Anterior cingulate cortex (tissue), 58 donors: ENCODE measurements at regions not wholly inside any gene's neighbourhood (a gene's known extent, or its start where the extent isn't known, plus 50 kb on each side); places are given as distances from the start of the nearest gene placed in this dataset.

Experiments used
- DNase-seq, 58 donors: peaks; one replicate each; lab custom pipeline; 2025; lab: John Stamatoyannopoulos, UW

DNA sequence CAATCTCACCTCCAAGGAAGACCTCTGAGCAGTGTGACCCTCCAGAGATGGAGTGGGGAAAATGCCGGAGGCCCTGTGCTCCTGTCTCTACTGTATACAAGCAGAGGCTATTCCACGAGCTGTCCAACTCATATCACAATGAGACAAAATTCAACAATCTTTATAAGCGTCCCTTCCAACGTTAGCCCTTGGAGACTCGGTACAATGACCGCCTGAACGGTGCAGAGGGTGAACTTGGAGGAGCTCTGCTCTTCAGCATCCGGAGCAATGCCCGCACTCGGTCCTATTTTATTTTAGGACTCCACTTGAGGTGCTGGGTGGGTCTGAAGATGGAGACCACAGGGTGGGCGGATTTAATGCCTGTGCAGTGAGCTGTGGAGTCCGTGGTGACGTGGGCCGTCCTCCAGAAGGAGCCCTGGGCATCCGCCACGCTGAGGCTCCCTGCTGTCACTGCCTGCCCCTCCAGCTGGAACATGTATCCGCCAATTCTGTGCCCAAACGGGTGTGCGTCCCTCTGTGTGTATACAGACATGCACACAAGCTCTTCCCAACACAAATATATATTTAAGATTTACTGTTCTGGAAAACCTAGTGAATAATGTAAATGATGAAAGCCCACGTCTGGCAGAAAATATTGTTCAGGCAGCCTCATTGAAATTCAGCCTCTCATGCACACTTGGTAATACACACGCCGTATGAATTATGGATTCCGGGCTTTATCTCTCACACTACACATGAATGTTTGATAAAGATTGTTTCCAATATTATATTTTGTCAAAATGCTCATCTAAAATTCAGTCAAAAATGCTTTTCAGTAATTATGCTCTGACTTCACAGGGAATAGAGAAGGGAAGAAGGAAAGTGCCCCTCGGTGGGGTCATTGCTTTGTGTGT, 239.9 kb upstream of the ZMIZ1 start:
- DNase-seq, result peak in 1 of 58 donors; percentile 8

DNA sequence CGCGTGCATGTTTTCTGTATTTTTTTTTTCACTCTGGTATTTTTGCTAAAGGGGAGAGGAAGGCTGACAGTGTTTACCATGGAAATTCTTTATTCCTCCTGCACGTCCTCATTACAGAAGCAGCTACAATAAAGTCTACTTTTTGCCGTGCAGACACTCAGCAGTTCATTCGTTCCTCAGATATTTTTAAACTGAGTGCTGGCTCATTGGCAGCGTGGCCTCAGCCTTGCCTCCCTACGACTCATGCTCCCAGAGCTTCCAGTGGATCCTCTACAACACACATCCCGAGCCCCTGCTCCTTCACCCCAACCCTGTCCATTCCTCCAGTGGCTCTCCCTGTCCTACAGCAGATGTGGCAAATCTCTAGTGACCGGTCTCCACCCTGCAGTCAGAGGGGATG, 239.2 kb upstream of the ZMIZ1 start:
- no peak for DNase-seq

- no peak for DNase-seq
Observed at GRCh38 chr10:78830062-78830975, 238.4 kb upstream of the ZMIZ1 start.

DNA sequence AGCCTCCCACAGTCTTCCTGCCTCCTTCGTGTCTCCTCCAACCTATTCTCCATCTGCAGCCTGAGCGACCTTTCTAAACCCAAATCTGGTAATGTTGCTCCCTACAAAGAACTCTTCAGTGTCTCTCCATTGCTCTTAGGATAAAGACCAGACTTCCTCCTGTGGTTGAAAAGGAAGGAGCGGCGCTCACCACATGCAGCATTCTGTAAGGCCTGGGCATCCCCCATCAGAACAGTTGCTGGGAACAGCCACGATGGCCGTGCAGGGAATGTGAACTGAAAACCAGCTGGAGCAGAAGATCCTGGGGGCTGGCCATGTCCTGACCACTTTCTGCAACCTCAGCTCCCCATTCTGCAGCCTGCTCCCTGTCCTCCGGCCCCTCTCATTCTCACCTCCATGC, 237.8 kb upstream of the ZMIZ1 start:
- DNase-seq, result no peak

- DNase-seq, result no peak
Observed at GRCh38 chr10:78831461-78831860, 237.3 kb upstream of the ZMIZ1 start.

- DNase-seq, result no peak
Observed at GRCh38 chr10:78832281-78832680, 236.5 kb upstream of the ZMIZ1 start.

- no peak for DNase-seq
Observed at GRCh38 chr10:78838141-78838657, 230.6 kb upstream of the ZMIZ1 start.

DNA sequence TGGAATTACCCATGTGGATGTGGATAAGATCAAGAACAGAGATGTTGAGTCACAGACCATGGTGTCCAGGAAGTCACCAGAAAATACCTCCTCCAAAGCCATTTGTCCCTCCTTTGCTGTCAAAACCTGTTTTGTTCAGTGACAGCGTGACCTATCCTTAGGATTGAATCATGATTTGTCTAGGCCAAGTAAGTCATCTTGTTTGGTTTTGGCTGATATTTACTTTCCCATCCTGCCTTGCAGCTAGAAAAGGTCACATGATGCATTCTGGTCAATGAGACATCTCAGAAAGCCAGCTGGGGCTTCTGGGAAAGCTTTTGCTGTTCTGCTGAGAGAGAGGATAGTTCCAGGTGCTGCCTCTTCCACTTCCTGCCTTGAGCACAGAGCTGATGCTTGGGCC, 225.3 kb upstream of the ZMIZ1 start:
- no peak for DNase-seq

DNA sequence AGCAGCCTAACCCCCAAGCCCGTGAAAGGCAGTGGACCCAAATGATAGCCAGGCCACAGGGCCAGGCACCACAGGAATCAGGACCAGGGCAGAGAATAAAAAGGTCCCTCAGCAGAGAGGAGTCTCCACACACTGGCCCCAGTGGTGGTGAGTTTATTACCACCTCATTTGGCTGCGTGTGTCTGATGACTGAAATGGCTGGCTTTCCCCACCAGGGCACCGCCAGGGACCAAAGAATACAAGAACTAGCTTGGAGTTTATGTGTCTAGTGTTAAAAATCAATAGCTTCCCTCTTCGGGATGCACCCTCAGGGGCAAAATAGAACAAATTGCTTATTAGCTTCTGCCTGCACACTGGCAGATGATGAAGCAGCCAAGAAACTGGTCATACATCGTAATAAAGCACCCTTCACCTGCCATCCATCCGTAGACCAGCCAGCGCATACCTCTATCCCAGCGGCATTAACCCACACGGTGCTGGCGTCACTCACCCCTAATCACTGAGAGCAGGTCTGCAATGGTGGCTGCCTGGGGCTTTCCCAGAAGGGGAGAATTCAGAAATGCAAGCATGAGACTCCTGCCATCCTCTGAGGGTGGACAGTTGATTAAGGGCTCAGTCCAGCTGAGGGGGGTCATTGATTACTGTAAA, 223.7 kb upstream of the ZMIZ1 start:
- DNase-seq, result no peak

- no peak for DNase-seq
Observed at GRCh38 chr10:78846071-78846470, 222.7 kb upstream of the ZMIZ1 start.

GRCh38 chr10:78846760-78847159, 222.0 kb upstream of the ZMIZ1 start:
- DNase-seq, result peak in 48 of 58 donors; percentile 7 to 81 (median 42)

GRCh38 chr10:78847485-78847884, 221.3 kb upstream of the ZMIZ1 start:
- no peak for DNase-seq

GRCh38 chr10:78849115-78849514, 219.7 kb upstream of the ZMIZ1 start:
- no peak for DNase-seq

DNA sequence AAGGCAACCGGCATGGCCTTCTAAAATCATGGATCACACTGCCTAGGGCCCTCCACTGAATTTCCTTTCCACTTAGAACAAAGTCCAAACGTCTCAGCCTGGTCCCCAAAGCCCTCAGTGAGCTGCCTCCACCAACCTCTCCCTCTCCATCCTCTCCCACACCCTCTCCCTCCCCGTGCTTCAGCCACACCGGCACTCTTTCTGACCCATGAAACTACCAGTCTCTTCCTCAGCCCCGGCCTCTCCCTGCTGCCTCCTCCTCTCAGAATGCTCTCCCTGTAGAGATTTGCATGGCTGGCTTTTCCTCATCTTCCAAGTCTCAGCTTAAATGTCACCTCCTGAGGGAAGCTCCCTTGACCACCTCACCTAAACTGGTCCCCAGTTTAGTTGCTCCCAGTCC, 219.0 kb upstream of the ZMIZ1 start:
- DNase-seq, result no peak

- DNase-seq, result no peak
Observed at GRCh38 chr10:78850644-78851435, 217.9 kb upstream of the ZMIZ1 start.

GRCh38 chr10:78851647-78852046, 217.1 kb upstream of the ZMIZ1 start:
- no peak for DNase-seq

DNA sequence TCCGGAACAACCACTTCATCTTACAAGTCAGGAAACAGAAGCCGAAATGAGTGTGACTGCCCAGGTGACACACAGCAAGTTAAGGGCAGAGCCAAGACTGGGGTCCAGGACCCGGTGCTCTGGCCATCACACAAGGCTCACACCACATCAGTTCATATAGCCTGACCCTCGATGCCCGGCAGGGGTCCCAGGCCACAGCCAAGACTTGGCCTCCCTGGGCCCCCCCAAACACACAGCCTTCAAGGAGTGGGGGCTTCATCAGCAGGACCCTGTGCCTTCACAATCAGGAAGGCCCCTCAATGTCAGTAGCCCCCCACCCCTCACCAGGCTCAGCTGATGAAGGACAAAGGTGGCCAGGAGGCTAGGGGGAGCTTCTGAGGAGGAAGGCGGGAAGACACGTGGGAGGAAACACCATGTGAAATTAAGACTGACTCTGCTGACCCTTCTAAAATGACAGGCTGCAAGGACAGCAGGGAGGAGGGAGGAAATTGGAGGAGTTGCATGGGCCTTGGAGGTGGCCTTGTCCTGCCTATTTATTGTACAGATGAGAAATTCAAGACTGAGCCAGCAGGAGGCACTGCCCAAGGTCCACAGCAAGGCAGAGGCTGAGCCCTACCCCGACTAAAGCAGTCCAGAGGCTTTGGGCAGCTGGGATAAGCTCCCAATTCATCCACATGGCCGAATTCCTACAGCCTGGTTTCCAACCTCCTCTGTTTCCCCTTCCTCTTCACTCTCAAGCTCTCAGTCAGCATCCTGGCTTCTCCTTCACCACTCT, 216.1 kb upstream of the ZMIZ1 start:
- DNase-seq, result no peak

- no peak for DNase-seq
Observed at GRCh38 chr10:78853864-78854263, 214.9 kb upstream of the ZMIZ1 start.

DNA sequence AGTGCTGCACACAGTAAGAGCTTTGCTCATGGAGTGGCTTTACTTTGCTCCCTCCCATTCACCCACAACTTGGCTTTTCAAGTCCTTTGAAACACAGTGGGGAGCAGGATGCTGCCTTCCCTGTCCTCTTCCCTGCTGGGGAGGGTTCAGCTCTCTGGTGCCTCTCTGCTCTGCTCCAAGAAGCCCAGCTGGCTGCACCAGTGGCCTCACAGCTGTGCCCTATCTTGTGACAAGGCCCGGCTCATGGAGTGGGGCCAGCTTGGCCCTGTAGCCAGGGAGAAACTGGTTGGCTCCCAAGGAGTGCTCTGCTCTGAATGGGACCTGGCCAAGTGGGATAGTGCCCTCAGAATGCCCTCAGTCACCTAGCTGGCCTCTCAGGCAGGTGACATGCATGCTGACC, 212.3 kb upstream of the ZMIZ1 start:
- DNase-seq, result peak in 54 of 58 donors; percentile 23 to 90 (median 74)
